Testis (tissue), 2 donors: ENCODE measurements at regions not wholly inside any gene's neighbourhood (a gene's known extent, or its start where the extent isn't known, plus 50 kb on each side); places are given as distances from the start of the nearest gene placed in this dataset.

Experiments used
- CTCF ChIP-seq, 3 experiments: fragments of 450-650 bp in 2 of 3; fragments of 200-600 bp in 1 of 3; sonication (generic) in 1 of 3; IDR thresholded peaks; one replicate each; pipeline ENCODE4 v1.5.1; 2016 to 2019; ENCODE audit warnings: antibody characterized with exemption in 3 of 3, mild to moderate bottlenecking in 2 of 3, moderate library complexity in 1 of 3
- POLR2A ChIP-seq: fragments of 450-650 bp; IDR thresholded peaks from one replicate; pipeline ENCODE4 v1.6.1; 2017; ENCODE audit warnings: antibody characterized with exemption, mild to moderate bottlenecking, moderate library complexity

- TF ChIP-seq CTCF (IDR thresholded peaks at IDR 0.05) (no peak), POLR2A (no peak)
These were observed 117.2 kb downstream of the ZIC5 start for GRCh38 chr13:99854366-99854765.
